IPS-NIHi7 (cell line): ENCODE measurements at regions not wholly inside any gene's neighbourhood (a gene's known extent, or its start where the extent isn't known, plus 50 kb on each side); places are given as distances from the start of the nearest gene placed in this dataset.
"Not testable (repeated sequence)": the region's sequence is repeated elsewhere in the genome, so short reads cannot be mapped to it uniquely, and the experiment has no call there.

Experiments
- DNase-seq: peaks from one replicate; pipeline ENCODE4 v3.0.0; 2012; ENCODE audit warnings: mixed read lengths; ENCODE audit errors: extremely low spot score

DNA sequence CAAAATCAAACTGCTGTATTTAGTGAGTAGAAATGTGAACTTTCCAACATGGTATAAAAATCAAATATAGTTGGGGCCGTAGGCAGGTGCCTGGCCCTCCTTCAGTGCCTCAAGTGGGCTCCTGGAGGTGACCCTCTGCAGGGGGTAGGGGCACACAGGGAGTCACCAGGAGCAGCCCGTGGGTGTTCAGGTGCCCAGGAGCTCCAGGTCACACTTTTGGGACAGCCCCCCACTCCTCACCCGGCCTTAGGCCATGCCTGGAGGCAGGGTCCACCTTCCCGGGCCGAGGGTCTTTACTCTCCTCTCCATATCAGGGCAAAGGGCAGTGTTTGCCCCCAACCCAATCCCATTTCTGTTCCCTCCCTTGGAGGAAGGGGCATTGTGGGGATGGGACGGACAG lies 108.0 kb upstream of the MTAP start:
- DNase-seq: no peak

DNA sequence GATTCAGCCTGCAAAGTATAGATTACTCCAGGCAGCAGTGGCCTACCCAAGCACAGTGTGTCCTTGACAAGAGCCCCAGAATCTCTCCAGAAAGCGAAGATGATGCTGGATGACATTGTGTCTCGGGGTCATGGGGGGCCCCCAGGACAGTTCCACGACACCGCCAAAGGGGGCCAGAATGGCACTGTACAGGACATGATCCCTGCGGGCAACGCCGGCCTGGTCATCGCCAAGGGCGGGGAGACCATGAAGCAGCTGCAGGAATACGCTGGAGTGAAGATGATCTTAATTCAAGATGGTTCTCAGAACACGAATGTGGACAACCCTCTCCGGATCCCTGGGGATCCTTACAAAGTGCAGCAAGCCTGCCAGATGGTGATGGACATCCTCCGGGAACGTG lies 107.0 kb upstream of the MTAP start:
- DNase-seq: no peak

DNA sequence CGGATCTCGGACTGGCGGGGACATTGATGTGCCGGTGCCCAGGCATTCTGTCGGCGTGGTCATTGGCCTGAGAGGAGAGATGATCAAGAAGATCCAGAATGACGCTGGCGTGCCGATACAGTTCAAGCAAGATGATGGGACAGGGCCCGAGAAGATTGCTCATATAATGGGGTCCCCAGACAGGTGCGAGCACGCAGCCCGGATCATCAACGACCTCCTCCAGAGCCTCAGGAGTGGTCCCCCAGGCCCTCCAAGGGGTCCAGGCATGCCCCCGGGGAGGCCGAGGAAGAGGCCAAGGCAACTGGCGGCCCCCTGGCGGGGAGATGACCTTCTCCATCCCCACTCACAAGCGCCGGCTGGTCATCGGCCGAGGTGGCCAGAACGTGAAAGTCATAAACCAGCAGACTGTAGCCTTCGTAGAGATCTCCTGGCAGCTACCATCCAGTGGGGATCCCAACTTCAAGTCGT lies 106.5 kb upstream of the MTAP start:
- no peak for DNase-seq

DNA sequence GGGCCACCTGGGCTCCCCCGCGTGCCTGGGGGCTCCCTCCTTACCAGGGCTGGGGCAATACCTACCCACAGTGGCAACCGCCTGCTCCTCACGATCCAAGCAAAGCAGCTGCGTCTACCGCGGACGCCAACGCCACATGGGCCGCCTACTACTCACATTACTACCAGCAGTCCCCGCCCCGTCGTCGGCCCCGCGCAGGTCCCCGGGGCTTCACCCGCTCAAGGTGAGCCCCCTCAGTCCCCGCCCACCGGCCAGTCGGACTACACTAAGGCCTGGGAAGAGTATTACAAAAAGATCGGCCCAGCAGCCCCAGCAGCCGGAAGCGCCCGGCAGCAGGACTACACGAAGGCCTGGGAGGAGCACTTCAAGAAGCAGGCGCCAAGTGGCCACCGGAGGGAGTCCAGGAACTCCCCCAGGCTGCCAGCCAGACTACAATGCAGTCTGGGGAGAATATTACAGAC lies 106.0 kb upstream of the MTAP start:
- peak; percentile 79 for DNase-seq

DNA sequence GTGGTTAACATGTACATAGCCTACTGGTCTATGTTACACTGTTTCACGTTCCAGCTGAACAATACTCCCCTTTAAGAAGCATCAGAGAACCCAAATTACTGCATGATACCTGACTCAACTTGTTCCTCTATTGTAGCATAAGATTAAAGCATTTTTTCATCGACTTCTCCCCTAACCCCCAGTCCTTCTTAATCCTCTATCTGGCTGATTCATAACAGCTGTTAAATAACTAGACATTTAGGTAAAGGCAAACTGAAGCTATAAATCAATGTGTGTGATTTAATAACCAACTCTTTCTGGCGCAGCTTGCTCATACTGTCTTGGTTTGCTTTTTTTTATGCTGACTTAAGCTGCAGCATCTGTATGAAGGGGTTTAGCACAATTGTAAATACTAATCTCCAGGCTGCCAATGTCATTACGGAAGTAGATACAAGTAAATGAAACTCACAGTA lies 94.2 kb upstream of the MTAP start:
- DNase-seq: no peak

DNA sequence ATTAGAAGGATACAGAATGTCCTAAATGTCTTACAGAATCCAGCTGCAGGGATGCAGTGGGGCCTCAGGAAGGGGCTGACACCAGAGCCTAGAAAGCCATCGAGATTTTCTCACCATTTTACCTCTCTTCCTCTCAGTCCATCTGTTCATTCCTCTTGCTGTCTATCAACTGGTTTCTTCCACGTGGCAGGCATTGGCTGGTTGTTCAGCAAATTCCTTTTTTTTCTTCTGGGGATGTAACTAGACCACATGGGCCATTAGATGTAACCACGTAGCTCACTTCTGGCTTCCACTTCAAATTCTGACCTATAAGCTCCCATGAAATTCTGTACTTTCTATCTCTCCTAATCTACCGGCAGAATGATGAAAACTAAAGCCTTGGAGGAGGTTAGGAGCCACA lies 93.6 kb upstream of the MTAP start:
- no peak for DNase-seq

DNA sequence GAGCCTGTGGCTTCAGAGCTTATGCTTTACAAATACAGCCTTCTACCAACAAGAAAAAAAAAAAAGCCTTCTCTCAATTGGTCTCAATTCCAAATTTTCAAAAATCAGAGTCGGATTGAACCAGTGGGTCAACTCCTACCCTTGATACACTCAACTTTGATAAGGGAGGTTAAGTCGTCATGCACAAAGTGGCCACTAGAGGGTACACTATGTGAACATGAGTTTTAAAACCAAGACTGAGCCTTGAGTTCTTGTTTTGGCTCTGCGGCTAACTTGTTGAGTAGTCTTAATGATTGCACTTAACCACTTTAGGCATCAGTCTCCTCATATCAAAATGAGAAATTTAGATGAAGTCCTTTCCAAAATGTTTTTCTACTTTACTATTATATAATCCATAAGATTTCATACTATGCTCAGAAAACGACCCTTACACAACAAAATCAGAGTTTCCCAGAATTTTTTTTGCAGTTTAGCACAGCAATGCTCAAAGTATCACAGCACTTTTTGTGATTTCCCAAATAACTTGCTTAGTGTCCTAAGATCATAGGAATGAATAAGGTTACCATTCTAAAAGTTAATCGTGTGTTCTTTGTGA lies 92.9 kb upstream of the MTAP start:
- peak; percentile 56 for DNase-seq

DNA sequence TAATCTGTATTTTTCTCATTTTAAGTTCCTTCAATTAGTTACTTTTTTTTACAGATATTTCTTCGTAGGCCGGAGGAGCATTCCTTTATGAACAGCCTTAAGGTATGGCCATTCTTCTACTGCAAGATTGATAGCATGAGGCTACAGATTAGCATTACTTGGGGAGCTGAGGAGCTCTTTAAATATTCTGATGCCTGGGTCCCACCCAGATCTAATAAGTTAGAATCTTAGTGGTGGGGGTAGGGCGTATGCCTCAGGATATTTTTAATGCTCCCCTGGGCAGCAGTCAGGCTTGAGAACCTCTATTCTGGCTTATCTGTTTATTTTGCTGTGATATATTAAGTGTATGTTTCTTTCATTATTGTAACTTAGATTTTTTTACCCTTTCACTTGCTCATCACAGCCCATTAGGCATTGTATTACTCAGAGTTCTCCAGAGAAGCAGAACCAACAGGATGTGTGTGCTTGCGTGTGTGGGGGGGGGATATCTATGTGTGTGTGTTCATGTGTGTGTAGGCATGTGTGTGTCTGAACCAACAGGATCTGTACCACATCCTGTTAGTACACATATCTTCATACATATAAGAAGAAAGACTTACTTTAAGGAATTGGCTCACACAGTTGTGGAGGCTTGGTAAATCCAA lies 91.8 kb upstream of the MTAP start:
- DNase-seq: no peak

DNA sequence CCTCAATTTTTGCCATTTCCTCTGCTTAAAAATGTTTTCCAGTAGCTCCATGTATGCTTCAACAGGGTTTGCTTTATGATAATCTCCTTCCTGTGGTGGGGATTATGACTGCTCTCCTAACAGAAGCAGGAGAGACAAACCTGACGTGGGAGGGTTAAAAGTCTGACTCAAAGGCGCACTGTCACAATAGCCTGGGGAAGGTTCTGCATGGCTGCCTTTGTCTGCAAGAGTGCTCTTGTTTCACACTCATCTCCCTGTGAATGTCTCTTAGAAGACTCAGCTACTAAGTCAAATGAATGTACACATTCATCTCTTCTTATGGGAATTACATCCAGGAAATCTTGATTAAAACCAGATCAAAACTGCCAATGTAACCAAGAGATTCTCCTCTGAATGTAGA lies 90.9 kb upstream of the MTAP start:
- DNase-seq: peak; percentile 21

DNA sequence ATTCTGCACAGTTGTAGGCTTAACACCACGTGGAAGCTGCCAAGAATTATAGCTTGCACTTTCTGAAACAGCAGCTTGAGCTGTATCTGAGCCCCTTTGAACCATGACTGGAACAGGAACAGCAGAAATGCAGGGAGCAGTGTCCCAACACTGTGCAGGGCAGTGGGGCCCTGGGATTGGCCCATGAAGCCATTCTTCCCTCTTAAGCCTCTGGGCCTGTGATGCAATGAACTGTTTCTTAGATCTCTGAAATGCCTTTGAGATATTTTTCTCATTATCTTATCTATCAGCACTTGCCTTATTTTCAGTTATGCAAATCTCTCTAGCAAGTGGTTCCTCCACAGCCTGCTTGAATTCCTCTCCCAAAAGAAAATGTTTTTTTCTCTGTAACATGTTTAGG lies 87.0 kb upstream of the MTAP start:
- no peak for DNase-seq

DNA sequence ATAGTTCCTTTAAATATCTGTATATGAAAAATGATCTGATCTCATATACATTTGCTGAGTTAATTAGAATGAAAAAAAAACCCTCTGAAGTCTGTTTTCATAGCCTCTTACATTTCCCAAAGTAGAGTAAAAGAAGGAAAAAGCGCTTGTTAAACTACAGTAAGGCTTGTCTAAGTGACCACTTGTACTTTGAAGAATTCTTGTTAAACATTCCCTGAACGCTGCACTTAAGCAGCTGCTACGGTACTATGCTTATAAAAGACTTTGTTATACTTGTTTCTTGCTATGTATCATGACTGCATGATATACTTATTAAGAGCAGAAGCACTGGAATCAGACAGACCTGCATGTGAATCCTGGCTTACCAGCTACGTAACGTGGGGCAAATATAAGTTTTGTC lies 81.7 kb upstream of the MTAP start:
- DNase-seq: no peak

DNA sequence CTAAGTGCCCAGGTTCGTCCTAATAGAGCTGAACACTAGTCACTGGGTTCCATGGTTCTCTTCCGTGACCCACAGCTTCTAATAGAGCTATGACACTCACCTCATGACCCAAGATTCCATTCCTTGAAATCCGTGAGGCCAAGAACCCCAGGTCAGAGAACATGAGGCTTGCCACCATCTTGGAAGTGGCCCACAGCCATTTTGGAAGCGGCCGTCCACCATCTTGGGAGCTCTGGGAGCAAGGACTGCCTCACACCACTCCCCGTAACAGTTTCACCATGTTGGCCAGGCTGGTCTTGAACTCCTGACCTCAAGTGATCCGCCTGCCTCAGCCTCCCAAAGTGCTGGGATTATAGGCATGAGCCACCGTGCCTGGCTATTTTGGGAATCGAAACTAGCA lies 75.0 kb upstream of the MTAP start:
- DNase-seq: not testable (repeated sequence)

DNA sequence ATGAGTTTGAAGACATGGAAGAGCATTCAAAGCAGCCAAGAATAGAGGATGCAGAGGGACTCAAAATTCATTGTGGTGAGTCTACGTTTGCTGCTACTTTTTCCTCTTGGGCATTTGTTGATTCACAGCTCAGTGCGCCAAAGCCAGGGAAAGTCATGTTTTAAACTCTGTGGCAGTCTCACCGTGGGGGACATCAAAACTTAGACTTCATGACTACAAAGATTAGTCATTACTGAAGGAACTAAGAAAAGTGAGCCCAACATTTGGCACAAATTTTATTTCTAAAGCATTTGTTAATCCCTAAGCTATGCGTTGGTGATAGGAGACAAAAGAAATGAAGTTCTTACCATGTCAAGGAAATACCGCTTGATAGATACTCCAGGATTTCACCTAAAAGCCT lies 73.7 kb upstream of the MTAP start:
- DNase-seq: no peak

DNA sequence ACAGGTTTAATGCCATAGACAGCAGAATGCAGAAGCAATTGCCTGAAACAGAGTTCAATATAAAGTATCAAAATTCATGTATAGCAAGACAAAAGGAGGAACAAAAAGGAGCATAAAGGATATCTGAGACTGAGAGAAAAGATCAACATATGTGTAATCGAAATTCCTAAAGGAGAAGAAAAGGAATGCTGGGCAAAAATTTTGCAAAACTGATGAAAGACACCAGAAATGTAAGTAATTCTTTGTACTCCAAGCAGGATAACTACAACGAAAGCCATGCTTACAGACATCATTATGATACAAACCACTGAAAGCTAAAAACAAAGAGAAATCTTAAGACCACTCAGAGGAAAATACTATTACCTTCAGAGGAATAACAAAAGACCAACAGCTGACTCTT lies 72.8 kb upstream of the MTAP start:
- no peak for DNase-seq

DNA sequence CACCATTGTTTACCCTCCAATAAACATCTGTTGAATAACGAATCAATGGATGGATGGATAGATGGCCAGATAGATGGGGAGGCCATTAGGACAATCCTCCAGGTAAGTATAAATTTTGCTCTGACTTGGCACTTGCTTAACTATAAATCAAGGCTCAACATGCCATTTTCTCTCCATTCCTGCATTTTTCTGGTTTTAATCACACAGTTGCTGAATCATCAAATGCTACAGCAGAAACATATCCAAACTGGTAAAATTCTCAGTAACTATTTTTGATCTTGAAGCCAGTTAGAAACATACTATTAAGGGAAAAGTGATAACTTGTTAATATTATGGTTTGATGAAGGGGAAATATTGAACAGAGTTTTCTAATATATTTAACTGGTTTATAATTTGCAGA lies 71.5 kb upstream of the MTAP start:
- no peak for DNase-seq

DNA sequence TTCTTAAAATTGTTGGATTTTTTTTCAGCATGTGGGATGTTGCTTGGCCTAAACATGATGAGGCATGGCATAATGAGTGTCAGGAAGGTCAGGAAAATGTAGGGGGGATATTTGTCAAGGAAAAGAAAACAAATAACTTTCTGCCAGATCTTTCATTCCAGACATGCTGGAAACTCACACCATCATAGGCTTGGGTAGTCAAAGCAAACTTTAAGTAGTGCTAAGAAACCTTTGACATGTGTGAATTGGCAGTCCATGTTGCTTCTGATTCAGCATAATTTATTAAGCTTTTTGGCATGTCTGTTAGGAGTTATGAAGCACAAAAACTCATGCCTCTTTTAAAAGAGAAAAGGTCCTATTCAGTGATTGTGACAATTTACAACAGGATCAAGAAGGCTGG lies 61.3 kb upstream of the MTAP start:
- no peak for DNase-seq

DNA sequence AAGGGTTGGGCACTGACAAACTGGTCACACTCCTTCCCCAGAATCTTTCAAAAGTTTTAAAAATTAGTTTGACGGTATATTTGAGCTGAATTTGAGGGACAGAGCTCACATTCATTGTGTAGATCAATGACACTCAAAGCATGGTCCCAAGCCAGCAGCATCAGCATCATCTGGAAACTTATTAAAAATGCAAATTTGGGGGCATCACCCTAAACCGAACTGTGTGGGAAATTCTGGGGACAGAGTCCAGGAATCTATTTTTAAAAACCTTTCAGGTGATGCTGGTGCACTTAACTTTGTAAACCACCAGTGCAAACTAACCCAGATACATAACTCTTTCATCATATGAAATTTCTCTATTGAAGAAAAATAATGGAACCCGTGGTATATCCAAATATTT lies 58.1 kb upstream of the MTAP start:
- DNase-seq: no peak

DNA sequence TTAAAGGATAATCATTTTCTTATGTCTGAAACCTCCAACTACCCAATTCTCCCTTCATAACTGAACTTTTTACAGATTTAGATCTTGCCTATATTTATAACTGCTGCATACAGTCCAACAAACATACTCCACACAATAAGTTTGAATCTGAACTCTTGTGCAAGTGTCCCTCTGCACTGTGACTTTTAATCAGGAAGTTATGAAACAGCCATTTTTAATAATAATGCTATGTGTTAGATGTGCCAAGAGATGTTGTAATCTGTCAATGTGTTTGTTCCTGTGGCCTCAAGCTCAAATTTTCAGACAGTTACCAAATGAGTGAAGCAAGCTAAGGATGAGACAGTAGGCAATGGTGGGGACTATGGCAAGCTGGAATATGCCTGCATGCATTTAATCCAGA lies 57.6 kb upstream of the MTAP start:
- DNase-seq: no peak

DNA sequence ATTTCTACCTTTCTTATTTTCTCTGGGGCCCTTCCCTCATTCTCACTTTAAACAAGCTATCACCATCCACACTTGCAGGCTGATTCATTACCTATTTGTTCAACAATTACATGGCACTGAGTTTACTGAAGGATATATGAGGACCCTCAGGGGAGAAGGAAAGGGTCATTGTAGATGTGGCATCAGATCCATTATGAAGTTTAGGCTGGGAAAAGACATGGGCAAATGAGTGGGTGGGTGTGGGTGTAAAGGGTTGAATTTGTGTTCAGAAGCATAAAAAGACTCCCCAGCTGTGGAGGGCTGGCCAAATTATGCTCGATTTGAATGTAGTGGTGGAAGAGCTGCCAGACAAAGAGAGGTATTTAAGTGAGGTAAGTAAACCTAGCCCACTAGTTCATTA lies 55.9 kb upstream of the MTAP start:
- DNase-seq: no peak

DNA sequence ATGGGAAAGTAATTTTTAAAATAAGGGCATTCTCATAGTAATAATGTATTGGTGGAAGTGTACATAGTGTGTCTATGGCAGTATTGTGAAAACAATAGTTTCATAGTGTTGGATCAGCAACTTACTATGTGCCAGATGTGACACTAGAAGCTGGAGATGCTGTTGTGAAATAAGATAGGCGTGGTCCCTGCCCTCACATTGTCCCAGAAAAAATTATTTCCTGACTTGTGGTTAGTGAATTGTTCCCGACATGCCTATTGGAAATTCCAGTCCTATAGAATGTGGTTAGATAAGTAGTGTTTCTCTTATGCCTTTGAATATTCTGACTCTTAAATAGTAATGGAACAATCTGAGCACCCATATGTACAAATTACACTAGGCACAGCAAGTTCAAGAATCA lies 55.3 kb upstream of the MTAP start:
- no peak for DNase-seq

DNA sequence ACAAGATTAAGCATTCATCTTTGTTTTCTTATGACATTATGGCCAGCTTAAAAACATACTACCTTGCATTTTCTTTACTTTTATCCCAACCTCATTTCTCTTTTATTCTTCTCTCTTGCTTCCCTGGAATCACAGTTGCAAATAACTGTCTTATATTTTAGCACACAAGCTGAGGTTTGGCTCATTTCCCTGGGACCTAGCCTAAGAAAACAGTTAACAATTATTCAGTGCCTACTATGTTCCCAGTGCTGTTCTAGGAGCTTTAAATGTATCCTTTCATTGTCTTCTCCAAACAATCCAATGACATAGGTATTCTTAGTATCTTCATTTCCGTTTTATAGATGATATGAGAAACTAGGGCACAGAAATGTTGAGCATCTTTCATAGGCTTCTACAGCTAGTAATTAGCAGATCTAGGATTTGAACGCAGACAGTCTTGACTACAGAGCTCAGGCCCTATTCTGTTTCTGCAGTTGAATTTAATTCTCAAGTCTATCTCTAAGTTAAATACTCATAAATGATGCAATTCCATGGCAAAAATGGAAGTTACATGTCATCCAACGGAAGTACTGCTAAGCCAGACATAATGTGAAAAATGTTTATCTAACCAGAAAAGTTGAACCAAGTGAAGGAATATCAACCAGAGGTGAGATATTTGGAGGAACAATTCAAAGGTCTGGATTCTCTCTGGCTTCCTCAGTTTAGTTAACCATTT lies 52.3 kb upstream of the MTAP start:
- no peak for DNase-seq

DNA sequence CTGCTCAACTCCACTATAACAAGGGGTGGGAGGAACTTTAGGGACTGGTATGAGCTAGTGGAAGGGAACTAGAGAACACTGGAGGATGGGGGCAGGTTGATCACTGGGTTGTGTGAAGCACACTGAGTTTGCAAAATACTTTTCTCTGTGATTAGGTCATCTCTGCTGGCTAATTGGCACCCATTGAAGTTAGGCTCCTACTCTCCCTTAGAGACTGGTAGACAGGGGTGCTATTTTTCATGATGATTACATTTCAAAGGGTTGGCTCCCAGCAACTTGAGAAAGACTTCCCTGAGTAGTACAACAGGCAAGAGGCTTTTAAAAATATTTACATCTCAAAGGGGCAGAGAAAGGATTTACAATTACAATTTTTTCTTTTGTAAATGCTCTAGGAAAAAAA lies 50.4 kb upstream of the MTAP start:
- DNase-seq: peak; percentile 58
